Adrenal gland (tissue), 5 donors: ENCODE measurements at regions not wholly inside any gene's neighbourhood (a gene's known extent, or its start where the extent isn't known, plus 50 kb on each side); places are given as distances from the start of the nearest gene placed in this dataset.

Source experiments
- CTCF ChIP-seq, 6 experiments: fragments of 450-650 bp in 4 of 6; fragments of 200-600 bp in 2 of 6; sonication (generic) in 1 of 6; IDR thresholded peaks; 1 replicate in 5 of 6; 2 replicates in 1 of 6; pipeline versions ENCODE4 v1.5.1 to v1.8.0; 2016 to 2021; ENCODE audit warnings: antibody characterized with exemption in 6 of 6, mild to moderate bottlenecking in 2 of 6, moderate library complexity in 1 of 6
- POLR2A ChIP-seq, 2 donors: fragments of 450-650 bp; IDR thresholded peaks; one replicate each; pipeline ENCODE4 v1.6.1; 2017; ENCODE audit warnings: antibody characterized with exemption in 2 of 2, mild to moderate bottlenecking in 2 of 2, moderate library complexity in 1 of 2
- donor health status: DM: no; HTN: no; CAD: no.

- TF ChIP-seq POLR2A (IDR thresholded peaks at IDR 0.05) (no peak), CTCF (IDR thresholded peaks at IDR 0.05) (no peak)
These were observed 461.9 kb downstream of the SPRY1 start for GRCh38 chr4:123858465-123858864.
